ENCODE measurements at regions not wholly inside any gene's neighbourhood (a gene's known extent, or its start where the extent isn't known, plus 50 kb on each side); places are given as distances from the start of the nearest gene placed in this dataset.

DNA sequence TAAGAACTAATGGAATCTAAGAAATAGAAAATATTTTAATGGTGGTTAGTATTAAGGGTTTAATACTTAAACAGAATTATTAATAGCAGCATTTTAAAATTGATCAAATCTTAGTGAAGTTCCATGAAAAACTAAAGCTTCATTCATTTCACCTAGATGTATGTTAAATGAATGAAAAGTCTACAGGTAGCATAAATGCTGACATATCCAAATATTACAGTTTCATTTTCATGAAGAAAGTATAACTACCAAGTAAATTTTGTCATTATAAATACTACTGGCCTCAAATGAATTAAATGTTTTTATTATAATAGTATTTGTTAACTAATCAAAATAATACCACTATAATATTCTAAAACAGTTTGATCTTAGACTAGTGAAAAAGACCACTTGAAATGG, 403.3 kb downstream of the LIG4 start:
- TF ChIP-seq, protein P1, sequence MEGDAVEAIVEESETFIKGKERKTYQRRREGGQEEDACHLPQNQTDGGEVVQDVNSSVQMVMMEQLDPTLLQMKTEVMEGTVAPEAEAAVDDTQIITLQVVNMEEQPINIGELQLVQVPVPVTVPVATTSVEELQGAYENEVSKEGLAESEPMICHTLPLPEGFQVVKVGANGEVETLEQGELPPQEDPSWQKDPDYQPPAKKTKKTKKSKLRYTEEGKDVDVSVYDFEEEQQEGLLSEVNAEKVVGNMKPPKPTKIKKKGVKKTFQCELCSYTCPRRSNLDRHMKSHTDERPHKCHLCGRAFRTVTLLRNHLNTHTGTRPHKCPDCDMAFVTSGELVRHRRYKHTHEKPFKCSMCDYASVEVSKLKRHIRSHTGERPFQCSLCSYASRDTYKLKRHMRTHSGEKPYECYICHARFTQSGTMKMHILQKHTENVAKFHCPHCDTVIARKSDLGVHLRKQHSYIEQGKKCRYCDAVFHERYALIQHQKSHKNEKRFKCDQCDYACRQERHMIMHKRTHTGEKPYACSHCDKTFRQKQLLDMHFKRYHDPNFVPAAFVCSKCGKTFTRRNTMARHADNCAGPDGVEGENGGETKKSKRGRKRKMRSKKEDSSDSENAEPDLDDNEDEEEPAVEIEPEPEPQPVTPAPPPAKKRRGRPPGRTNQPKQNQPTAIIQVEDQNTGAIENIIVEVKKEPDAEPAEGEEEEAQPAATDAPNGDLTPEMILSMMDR (IDR thresholded peaks at IDR 0.05) = no peak
- no peak for TF ChIP-seq POLR2A (IDR thresholded peaks at IDR 0.05)
